ENCODE measurements at regions not wholly inside any gene's neighbourhood (a gene's known extent, or its start where the extent isn't known, plus 50 kb on each side); places are given as distances from the start of the nearest gene placed in this dataset.
A peak's percentile ranks its signal among the peaks of the same experiment; 100 is the strongest.

DNA sequence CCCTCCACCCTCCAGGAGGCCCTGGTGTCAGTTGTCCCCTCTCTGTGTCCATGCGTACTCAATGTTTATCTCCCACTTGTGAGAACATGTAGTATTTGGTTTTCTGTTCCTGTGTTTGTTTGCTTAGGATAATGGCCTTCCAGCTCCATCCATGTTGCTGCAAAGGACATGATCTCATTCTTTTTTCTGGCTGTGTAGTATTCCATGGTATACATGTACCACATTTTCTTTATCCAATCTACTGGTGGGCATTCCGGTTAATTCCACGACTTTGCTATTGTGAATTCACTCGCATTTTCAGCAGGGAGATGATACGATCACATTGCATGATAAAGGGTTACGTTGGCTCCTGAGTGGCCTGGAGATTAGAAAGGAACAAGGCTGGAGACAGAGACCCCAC, 286.2 kb downstream of the FOXL1 start:
- Mint-ChIP-seq H3K4me1 (peaks cover 42% of the 10 kb centered on the region), H3K4me3 (no peak overlapping the region), H3K27me3 (ENCODE audit: low read depth, poor library complexity) (peaks cover 3% of the 10 kb centered on the region), H3K27ac (no peak overlapping the region), H3K9me3 (no peaks in the 10 kb centered on the region), H3K36me3 (ENCODE audit: low read depth) (no peaks in the 10 kb centered on the region)
- DNase-seq = no peak
- TF ChIP-seq, protein P1, sequence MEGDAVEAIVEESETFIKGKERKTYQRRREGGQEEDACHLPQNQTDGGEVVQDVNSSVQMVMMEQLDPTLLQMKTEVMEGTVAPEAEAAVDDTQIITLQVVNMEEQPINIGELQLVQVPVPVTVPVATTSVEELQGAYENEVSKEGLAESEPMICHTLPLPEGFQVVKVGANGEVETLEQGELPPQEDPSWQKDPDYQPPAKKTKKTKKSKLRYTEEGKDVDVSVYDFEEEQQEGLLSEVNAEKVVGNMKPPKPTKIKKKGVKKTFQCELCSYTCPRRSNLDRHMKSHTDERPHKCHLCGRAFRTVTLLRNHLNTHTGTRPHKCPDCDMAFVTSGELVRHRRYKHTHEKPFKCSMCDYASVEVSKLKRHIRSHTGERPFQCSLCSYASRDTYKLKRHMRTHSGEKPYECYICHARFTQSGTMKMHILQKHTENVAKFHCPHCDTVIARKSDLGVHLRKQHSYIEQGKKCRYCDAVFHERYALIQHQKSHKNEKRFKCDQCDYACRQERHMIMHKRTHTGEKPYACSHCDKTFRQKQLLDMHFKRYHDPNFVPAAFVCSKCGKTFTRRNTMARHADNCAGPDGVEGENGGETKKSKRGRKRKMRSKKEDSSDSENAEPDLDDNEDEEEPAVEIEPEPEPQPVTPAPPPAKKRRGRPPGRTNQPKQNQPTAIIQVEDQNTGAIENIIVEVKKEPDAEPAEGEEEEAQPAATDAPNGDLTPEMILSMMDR (IDR thresholded peaks at IDR 0.05) = no peak

DNA sequence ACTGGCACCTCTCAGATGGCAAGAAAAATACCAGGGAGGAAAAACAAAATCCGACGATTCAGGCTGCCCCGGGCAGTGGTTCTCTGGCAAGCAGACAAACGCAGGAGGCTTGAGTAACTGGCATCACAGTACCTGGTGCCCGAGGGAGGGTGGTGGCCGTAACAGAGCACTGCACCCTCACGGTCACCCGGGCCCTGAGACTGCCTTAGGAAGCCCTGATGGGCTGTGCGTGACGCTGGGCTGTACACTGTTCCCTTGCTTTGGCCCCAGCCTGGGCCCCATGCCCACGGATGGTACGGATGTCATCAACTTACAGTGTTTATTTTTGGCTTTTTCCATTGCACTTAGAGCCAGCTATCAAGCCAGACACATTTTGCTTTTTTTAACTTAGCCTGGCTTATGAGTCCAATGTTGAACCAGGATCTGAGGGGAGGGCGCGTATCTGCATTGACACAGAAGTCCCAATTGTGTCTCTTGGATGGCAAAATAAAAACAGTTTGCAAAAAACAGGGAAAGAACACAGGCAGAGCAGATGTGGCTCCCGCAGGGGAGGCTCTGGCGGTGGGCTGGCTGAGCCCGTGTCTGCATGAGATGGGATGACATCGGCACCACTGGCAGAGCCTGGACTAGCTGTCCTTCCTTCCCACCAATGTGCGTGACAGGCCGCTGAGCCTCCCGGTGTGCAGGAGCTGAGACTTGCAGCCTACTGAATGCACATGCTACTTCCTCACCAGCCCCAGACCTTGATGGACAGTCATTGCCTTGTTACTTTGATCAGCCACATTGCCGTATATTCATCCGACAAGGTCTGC, 287.7 kb downstream of the FOXL1 start:
- Mint-ChIP-seq H3K4me1 (peaks cover 48% of the 10 kb centered on the region), H3K4me3 (no peak overlapping the region), H3K36me3 (ENCODE audit: low read depth) (no peaks in the 10 kb centered on the region), H3K27me3 (ENCODE audit: low read depth, poor library complexity) (peaks cover 11% of the 10 kb centered on the region), H3K9me3 (no peaks in the 10 kb centered on the region), H3K27ac (no peak overlapping the region)
- TF ChIP-seq, protein P1 (IDR thresholded peaks at IDR 0.05) = no peak
- DNase-seq = no peak

DNA sequence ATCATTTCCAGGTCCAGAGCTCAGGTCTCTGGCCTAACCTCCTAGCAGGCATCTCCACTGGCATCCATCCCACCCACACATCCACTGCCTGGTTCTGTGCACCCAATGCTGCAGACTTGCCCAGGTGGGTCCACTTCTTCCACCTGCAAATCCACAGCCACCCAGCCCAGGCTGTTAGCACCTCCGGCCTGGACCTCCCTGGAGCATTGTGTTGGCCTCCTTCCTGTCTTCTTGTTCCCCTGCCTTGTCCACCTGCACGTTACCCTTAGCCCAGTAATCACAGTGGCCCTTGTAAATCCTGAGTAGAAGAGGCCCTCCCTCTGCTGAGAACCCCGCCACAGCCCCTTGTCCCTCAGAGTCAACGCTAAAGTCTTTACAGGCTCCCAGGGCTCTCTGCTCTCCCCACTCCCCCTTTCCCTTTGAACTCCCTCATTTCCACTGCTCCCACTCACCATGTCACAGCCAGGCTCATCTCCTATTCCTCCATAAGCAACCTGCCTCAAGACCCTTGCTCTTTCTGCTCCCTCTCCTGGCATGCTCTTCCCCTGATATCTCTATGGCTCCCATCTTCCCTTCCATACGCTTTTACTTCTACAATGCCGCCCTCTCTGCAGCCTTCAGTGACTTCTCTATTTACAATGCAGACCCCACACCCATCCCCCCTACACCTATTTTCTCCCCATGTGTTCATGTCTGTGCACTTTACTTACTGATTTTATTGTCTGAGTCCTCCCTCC, 288.8 kb downstream of the FOXL1 start:
- Mint-ChIP-seq H3K36me3 (ENCODE audit: low read depth) (no peaks in the 10 kb centered on the region), H3K27me3 (ENCODE audit: low read depth, poor library complexity) (peaks cover 18% of the 10 kb centered on the region), H3K4me1 (peaks cover 55% of the 10 kb centered on the region), H3K27ac (no peak overlapping the region), H3K9me3 (peaks cover 4% of the 10 kb centered on the region), H3K4me3 (no peak overlapping the region)
- no peak for DNase-seq
- TF ChIP-seq, protein P1 (IDR thresholded peaks at IDR 0.05) = no peak

DNA sequence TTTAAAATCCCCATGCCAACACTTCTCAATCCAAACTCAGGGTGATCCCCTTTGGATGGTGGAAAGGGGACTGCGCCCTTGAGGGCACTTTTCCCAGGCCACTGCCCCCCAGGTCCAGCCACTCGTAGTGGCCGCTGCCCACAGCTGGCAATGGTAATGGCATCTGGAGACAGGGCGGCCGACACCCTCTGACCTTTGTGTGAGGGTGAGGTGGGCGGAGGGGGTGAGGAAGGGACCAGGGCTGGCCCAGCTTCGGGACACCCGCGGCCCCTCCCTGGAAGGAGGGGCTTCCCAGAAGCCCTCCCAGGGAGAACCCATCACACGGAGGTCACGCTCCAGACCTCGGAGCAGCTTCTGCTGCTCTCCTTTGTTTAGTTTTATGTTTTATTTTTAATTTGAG, 289.7 kb downstream of the FOXL1 start:
- DNase-seq = no peak
- peaks cover 14% of the 10 kb centered on the region for H3K9me3 Mint-ChIP-seq
- H3K4me1 Mint-ChIP-seq = peaks cover 58% of the 10 kb centered on the region
- TF ChIP-seq, protein P1 (IDR thresholded peaks at IDR 0.05) = no peak
- peaks cover 26% of the 10 kb centered on the region for H3K27me3 Mint-ChIP-seq (ENCODE audit: low read depth, poor library complexity)
- H3K4me3 Mint-ChIP-seq = no peak overlapping the region
- peaks cover 7% of the 10 kb centered on the region for H3K36me3 Mint-ChIP-seq (ENCODE audit: low read depth)
- no peak overlapping the region for H3K27ac Mint-ChIP-seq

DNA sequence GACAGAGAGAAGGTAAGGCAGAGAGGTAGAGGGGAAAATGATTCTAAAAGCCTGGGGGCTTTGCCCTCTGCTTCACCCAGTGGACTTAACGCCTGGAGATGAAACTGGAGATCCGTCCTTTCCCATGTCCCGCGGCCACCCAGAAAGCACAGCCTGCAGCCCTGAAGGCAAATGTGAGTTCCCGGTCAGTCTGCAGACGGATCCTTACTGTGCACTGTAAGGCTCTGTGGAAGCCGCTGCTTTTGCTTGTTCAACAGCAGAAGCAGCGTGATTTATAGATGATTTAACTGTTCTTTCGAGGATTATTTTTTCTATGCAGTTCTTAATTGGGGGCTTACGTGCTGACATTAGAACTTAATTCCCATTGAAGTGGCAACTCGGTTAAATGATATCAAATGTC, 290.4 kb downstream of the FOXL1 start:
- H3K27me3 Mint-ChIP-seq (ENCODE audit: low read depth, poor library complexity) = peaks cover 26% of the 10 kb centered on the region
- H3K9me3 Mint-ChIP-seq = peaks cover 21% of the 10 kb centered on the region
- DNase-seq = peak; percentile 47
- no peak overlapping the region for H3K4me3 Mint-ChIP-seq
- H3K27ac Mint-ChIP-seq = no peak overlapping the region
- peaks cover 58% of the 10 kb centered on the region for H3K4me1 Mint-ChIP-seq
- H3K36me3 Mint-ChIP-seq (ENCODE audit: low read depth) = peaks cover 7% of the 10 kb centered on the region
- TF ChIP-seq, protein P1 (IDR thresholded peaks at IDR 0.05) = no peak

All from nephron progenitor cell (in vitro differentiated cells).